HUES48 (cell line): ENCODE measurements at regions not wholly inside any gene's neighbourhood (a gene's known extent, or its start where the extent isn't known, plus 50 kb on each side); places are given as distances from the start of the nearest gene placed in this dataset.
"Not testable (repeated sequence)": the region's sequence is repeated elsewhere in the genome, so short reads cannot be mapped to it uniquely, and the experiment has no call there.

Experiments
- H3K27ac ChIP-seq: one replicate; pipeline ENCODE4 v1.7.0; 2013; ENCODE audit warnings: low read depth, low read length, inconsistent platforms
- H3K27me3 ChIP-seq: 2 replicates; pipeline ENCODE4 v1.6.1; 2013; ENCODE audit warnings: mild to moderate bottlenecking, low read length; ENCODE audit not compliant: control insufficient read depth, insufficient read depth
- H3K36me3 ChIP-seq: 2 replicates; pipeline ENCODE4 v1.6.1; 2013; ENCODE audit warnings: low read length; ENCODE audit not compliant: control insufficient read depth, insufficient read depth
- H3K4me1 ChIP-seq: 2 replicates; pipeline ENCODE4 v1.6.1; 2013; ENCODE audit warnings: mild to moderate bottlenecking, low read length; ENCODE audit not compliant: control insufficient read depth, insufficient read depth
- H3K4me3 ChIP-seq: 2 replicates; pipeline ENCODE4 v1.5.1; 2013; ENCODE audit warnings: mild to moderate bottlenecking, low read depth, low read length
- H3K9ac ChIP-seq: 2 replicates; pipeline ENCODE4 v1.6.1; 2013; ENCODE audit warnings: mild to moderate bottlenecking, low read depth, low read length, moderate library complexity
- H3K9me3 ChIP-seq: 2 replicates; pipeline ENCODE4 v1.6.1; 2013; ENCODE audit warnings: low read length; ENCODE audit not compliant: control insufficient read depth, insufficient read depth

- H3K4me3 ChIP-seq, H3K27ac ChIP-seq, H3K4me1 ChIP-seq, H3K9ac ChIP-seq, H3K36me3 ChIP-seq, H3K27me3 ChIP-seq, H3K9me3 ChIP-seq: not testable (repeated sequence)
Observed at GRCh38 chr5:123975521-123975920, 463.5 kb downstream of the CSNK1G3 start.

GRCh38 chr5:123966781-123967180 is 454.8 kb downstream of the CSNK1G3 start:
- Histone ChIP-seq H3K36me3 (no peaks in the 10 kb centered on the region), H3K9me3 (no peaks in the 10 kb centered on the region), H3K27me3 (no peaks in the 10 kb centered on the region), H3K4me3 (no peak overlapping the region), H3K4me1 (peaks cover 5% of the 10 kb centered on the region), H3K27ac (no peak overlapping the region), H3K9ac (no peak overlapping the region)

GRCh38 chr5:123965626-123966025 is 453.6 kb downstream of the CSNK1G3 start:
- Histone ChIP-seq H3K9ac (no peak overlapping the region), H3K36me3 (no peaks in the 10 kb centered on the region), H3K4me3 (no peak overlapping the region), H3K27me3 (no peaks in the 10 kb centered on the region), H3K4me1 (peaks cover 5% of the 10 kb centered on the region), H3K27ac (no peak overlapping the region), H3K9me3 (no peaks in the 10 kb centered on the region)

DNA sequence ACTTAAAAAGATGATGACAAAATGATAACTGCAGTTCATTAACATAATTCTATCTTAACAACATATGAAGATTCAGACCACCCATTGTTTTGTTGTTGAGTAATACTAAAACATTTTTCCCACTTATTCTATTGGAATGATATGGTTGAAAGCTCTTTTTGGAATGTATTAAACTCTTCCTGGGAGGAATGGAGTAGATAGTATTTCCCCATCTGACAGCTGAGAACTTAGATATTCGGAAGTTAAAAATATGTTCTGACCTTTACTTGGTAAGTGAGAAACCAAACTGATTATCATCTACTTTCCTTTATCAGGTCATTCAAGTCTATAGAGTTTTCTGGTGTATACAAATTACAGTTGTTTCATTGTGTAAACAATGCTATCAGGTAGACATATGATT is 452.9 kb downstream of the CSNK1G3 start:
- Histone ChIP-seq H3K4me1 (peaks cover 5% of the 10 kb centered on the region), H3K27me3 (no peaks in the 10 kb centered on the region), H3K9ac (no peak overlapping the region), H3K36me3 (no peaks in the 10 kb centered on the region), H3K4me3 (no peak overlapping the region), H3K9me3 (no peaks in the 10 kb centered on the region), H3K27ac (no peak overlapping the region)

GRCh38 chr5:123960526-123960925 is 448.5 kb downstream of the CSNK1G3 start:
- H3K9me3 ChIP-seq: no peaks in the 10 kb centered on the region
- H3K27ac ChIP-seq: no peak overlapping the region
- H3K36me3 ChIP-seq: no peaks in the 10 kb centered on the region
- H3K27me3 ChIP-seq: no peaks in the 10 kb centered on the region
- no peak overlapping the region for H3K4me3 ChIP-seq
- H3K4me1 ChIP-seq: peaks cover 5% of the 10 kb centered on the region
- H3K9ac ChIP-seq: no peak overlapping the region

GRCh38 chr5:123951582-123951977 is 439.6 kb downstream of the CSNK1G3 start:
- H3K4me3 ChIP-seq: no peak overlapping the region
- 0 out of 2 replicates have a peak, but pooled peaks cover 2% of the 10 kb centered on the region for H3K9me3 ChIP-seq
- no peaks in the 10 kb centered on the region for H3K27me3 ChIP-seq
- H3K4me1 ChIP-seq: no peaks in the 10 kb centered on the region
- no peak overlapping the region for H3K9ac ChIP-seq
- H3K27ac ChIP-seq: no peak overlapping the region
- no peaks in the 10 kb centered on the region for H3K36me3 ChIP-seq

DNA sequence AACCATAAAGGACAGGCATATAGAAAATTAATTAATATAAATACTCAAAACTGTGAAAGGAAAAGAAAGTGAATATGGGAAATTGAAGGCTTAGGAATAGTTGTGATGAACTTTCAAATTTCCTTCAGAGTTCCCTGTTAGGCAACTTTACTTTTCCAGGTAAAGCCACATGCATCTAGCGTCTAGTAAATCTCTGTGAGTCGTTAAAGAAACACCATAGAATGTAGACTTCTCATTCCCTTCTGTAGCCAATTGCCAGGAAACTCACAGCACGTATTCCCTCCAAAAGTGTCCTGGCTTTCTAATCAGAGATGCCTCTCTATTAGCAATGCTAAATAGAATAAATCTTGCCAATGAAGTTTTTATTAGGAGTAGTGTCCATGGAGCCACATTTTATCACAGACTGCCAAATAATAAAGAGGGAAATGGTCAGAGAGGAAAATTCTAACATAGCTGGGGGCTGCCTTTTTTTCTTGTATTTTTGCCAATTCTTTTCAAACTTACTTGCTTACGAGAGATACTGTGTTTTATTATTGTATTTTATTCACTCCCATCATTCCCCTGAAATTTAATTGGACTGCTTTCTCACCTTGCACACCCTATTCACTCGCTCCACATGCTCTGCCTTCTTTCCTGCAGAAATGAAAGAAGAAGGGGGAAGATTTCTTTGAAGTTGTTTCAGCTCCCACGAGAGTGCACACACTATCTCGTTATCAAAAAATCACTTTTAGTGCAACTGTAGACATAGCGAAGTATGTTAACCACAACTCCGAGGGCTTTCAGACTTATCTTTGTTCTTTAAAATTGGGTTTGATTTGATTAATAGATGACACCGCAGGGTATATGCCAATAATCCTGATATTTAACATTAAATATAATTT is 439.0 kb downstream of the CSNK1G3 start:
- H3K9me3 ChIP-seq: 0 out of 2 replicates have a peak, but pooled peaks cover 2% of the 10 kb centered on the region
- no peak overlapping the region for H3K9ac ChIP-seq
- H3K36me3 ChIP-seq: no peaks in the 10 kb centered on the region
- no peak overlapping the region for H3K4me3 ChIP-seq
- no peaks in the 10 kb centered on the region for H3K27me3 ChIP-seq
- H3K4me1 ChIP-seq: no peaks in the 10 kb centered on the region
- H3K27ac ChIP-seq: no peak overlapping the region

DNA sequence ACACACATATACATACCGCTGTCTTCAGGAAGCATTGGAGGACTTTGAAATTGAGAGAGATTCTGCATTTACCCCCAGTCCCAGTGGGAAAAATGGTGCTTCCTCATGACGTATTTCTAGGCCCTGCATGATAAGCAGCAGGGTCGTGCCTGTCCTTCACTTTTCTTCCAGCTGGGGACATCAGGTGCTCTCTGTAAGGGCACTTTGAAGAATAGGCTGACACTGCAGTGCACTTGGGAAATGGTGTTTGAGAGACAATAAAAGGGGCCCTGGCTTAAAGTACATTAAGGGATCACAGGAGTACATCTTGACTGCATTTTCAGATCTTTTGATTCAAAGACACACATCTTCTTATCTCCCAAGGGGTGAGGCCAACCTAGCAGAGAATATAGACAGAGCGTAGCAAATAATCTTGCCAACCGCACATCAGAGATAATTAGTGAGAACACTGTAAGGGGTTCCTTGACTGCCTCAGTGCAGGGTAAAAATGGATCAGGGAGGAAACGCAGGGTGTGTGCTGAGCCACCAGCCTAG is 437.9 kb downstream of the CSNK1G3 start:
- H3K27me3 ChIP-seq: no peaks in the 10 kb centered on the region
- no peaks in the 10 kb centered on the region for H3K36me3 ChIP-seq
- H3K9me3 ChIP-seq: 0 out of 2 replicates have a peak, but pooled peaks cover 2% of the 10 kb centered on the region
- H3K27ac ChIP-seq: no peak overlapping the region
- H3K4me1 ChIP-seq: no peaks in the 10 kb centered on the region
- no peak overlapping the region for H3K9ac ChIP-seq
- H3K4me3 ChIP-seq: no peak overlapping the region

GRCh38 chr5:123949043-123949804 is 437.2 kb downstream of the CSNK1G3 start:
- Histone ChIP-seq H3K27me3 (no peaks in the 10 kb centered on the region), H3K4me3 (no peak overlapping the region), H3K4me1 (no peaks in the 10 kb centered on the region), H3K9me3 (0 out of 2 replicates have a peak, but pooled peaks cover 2% of the 10 kb centered on the region), H3K36me3 (no peaks in the 10 kb centered on the region), H3K27ac (no peak overlapping the region), H3K9ac (no peak overlapping the region)

DNA sequence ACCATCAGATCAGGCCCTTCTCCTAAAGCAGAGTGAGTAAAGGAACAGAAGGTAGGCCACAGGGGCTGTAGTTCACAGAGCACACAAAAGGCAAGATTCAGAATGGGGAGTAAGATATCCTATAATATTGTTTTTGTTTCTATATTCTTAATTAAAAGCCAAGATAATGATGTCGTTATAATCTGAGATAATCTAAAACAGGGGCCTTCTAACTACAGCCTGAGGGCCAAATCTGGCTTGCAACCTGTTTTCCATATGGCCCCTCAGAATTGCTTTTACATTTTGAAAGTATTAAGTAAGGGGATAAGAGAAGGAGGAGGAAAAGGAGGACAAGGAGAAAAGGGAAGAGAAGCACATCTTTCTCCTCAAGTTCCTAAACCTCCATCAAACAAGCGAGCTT is 435.8 kb downstream of the CSNK1G3 start:
- no peaks in the 10 kb centered on the region for H3K4me1 ChIP-seq
- H3K36me3 ChIP-seq: no peaks in the 10 kb centered on the region
- H3K4me3 ChIP-seq: no peak overlapping the region
- H3K9ac ChIP-seq: no peak overlapping the region
- no peaks in the 10 kb centered on the region for H3K27me3 ChIP-seq
- no peak overlapping the region for H3K27ac ChIP-seq
- H3K9me3 ChIP-seq: peaks cover 7% of the 10 kb centered on the region

- no peaks in the 10 kb centered on the region for H3K36me3 ChIP-seq
- H3K4me3 ChIP-seq: no peak overlapping the region
- H3K4me1 ChIP-seq: no peaks in the 10 kb centered on the region
- H3K9me3 ChIP-seq: peaks cover 24% of the 10 kb centered on the region
- H3K27me3 ChIP-seq: no peaks in the 10 kb centered on the region
- no peak overlapping the region for H3K27ac ChIP-seq
- H3K9ac ChIP-seq: no peak overlapping the region
Observed at GRCh38 chr5:123945548-123945947, 433.6 kb downstream of the CSNK1G3 start.
